PC-3 (cell line): ENCODE measurements at regions not wholly inside any gene's neighbourhood (a gene's known extent, or its start where the extent isn't known, plus 50 kb on each side); places are given as distances from the start of the nearest gene placed in this dataset.
"Not testable (repeated sequence)": the region's sequence is repeated elsewhere in the genome, so short reads cannot be mapped to it uniquely, and the experiment has no call there.

ENCODE experiments used
- ATAC-seq: fragments of 200-7000 bp; cut with Tn5 transposase; 2 replicates; pipeline ENCODE4 v1.9.1; 2020; ENCODE audit warnings: mild to moderate bottlenecking, moderate library complexity
- BruUV-seq: library from RNA; stranded (reverse); fragments of 400-500 nt; replicated peaks from 2 replicates; lab custom pipeline; 2021; lab: Mats Ljungman, UMichigan
- CTCF ChIA-PET: fragments of 300-600 bp; sonication (Branson Sonifier 250); formaldehyde crosslinking; loops from one replicate; lab custom pipeline; 2022; ENCODE audit warnings: antibody characterized with exemption; lab: Charles Lee
- POLR2A ChIA-PET: fragments of 300-600 bp; sonication (Branson Sonifier 250); formaldehyde crosslinking; loops from one replicate; lab custom pipeline; 2022; ENCODE audit warnings: antibody characterized with exemption; ENCODE audit not compliant: unreplicated experiment; lab: Charles Lee
- DNase-seq: peaks from one replicate; pipeline ENCODE4 v3.0.0-alpha.2; 2015
- H2AFZ ChIP-seq: fragments of 300-600 bp; sonication (generic); 2 replicates; pipeline ENCODE4 v1.6.0; 2016; ENCODE audit warnings: antibody characterized with exemption, low read length
- H3F3A ChIP-seq: fragments of 300-600 bp; sonication (generic); one replicate; pipeline ENCODE4 v1.6.0; 2017; ENCODE audit warnings: antibody characterized with exemption, low read length, control low read depth, mild to moderate bottlenecking; ENCODE audit not compliant: unreplicated experiment
- H3K27ac ChIP-seq: fragments of 300-600 bp; sonication (generic); 2 replicates; pipeline ENCODE4 v1.5.1; 2016; ENCODE audit warnings: mild to moderate bottlenecking, low read length
- H3K27me3 ChIP-seq: fragments of 300-600 bp; sonication (generic); 2 replicates; pipeline ENCODE4 v1.6.1; 2016; ENCODE audit warnings: low read length, mixed read lengths
- H3K36me3 ChIP-seq: fragments of 300-600 bp; sonication (generic); 2 replicates; pipeline ENCODE4 v1.6.1; 2016; ENCODE audit warnings: low read depth, mixed run types, low read length, mixed read lengths
- H3K4me1 ChIP-seq: fragments of 300-600 bp; sonication (generic); 2 replicates; pipeline ENCODE4 v1.5.1; 2016; ENCODE audit warnings: low read length; ENCODE audit not compliant: insufficient read depth
- H3K4me2 ChIP-seq: fragments of 300-600 bp; sonication (generic); 2 replicates; pipeline ENCODE4 v1.6.0; 2016; ENCODE audit warnings: low read length
- H3K4me3 ChIP-seq: fragments of 300-600 bp; sonication (generic); 2 replicates; pipeline ENCODE4 v1.5.1; 2016; ENCODE audit warnings: mild to moderate bottlenecking, low read length, mixed read lengths
- H3K79me2 ChIP-seq: fragments of 300-600 bp; sonication (generic); 2 replicates; pipeline ENCODE4 v1.6.1; 2017; ENCODE audit warnings: low read length, mixed read lengths
- H3K9ac ChIP-seq: fragments of 300-600 bp; sonication (generic); 2 replicates; pipeline ENCODE4 v1.6.0; 2016; ENCODE audit warnings: mild to moderate bottlenecking, low read length
- H3K9me2 ChIP-seq: fragments of 300-600 bp; sonication (generic); replicated peaks from 2 replicates; pipeline ENCODE4 v1.6.1; 2016; ENCODE audit warnings: mixed run types, low read length, mixed read lengths
- H3K9me3 ChIP-seq: fragments of 300-600 bp; sonication (generic); 2 replicates; pipeline ENCODE4 v1.6.1; 2016; ENCODE audit warnings: low read length, mixed read lengths
- H4K20me1 ChIP-seq: fragments of 300-600 bp; sonication (generic); 2 replicates; pipeline ENCODE4 v1.6.1; 2016; ENCODE audit warnings: low read length, mixed read lengths
- CTCF ChIP-seq: fragments of 300-600 bp; sonication (generic); conservative IDR thresholded peaks from 2 replicates; pipeline ENCODE4 v1.5.1; 2017; ENCODE audit warnings: antibody characterized with exemption, low read depth, mild to moderate bottlenecking, low read length
- EZH2 ChIP-seq: fragments of 300-600 bp; sonication (generic); IDR thresholded peaks from one replicate; pipeline ENCODE4 v1.6.1; 2017; ENCODE audit warnings: antibody characterized with exemption, mild to moderate bottlenecking, low read length; ENCODE audit not compliant: unreplicated experiment
- EZH2phosphoT487 ChIP-seq: fragments of 300-600 bp; sonication (generic); IDR thresholded peaks from 2 replicates; pipeline ENCODE4 v1.6.1; 2018; ENCODE audit warnings: mild to moderate bottlenecking, antibody characterized with exemption, low read length, borderline replicate concordance
- intact Hi-C: fragments of 100-400 bp; cut with micrococcal nuclease; formaldehyde crosslinking; loops from 2 replicates; pipeline ENCODE4 v1.9.0; 2023

- no peaks in the 10 kb centered on the region for H3K4me1 ChIP-seq
- H3K79me2 ChIP-seq: no peaks in the 10 kb centered on the region
- no peaks in the 10 kb centered on the region; the same call in 1 of the 2 replicates for H3K36me3 ChIP-seq
- no TSS peak for BruUV-seq
- no peak for TF ChIP-seq EZH2phosphoT487
- TF ChIP-seq CTCF: no peak
- TF ChIP-seq EZH2: no peak
- CTCF ChIA-PET: no interaction called here
- POLR2A ChIA-PET: no interaction called here
- ATAC-seq (no peak), DNase-seq (no peak)
- H3K9me2 ChIP-seq: no peaks in the 10 kb centered on the region
- no peak overlapping the region for H3K9ac ChIP-seq
- H2AFZ ChIP-seq: no peak overlapping the region
- H3F3A ChIP-seq: no peaks in the 10 kb centered on the region
- no peaks in the 10 kb centered on the region for H3K27me3 ChIP-seq
- H3K27ac ChIP-seq: no peak overlapping the region
- intact Hi-C loops: no loop called here
- H3K4me2 ChIP-seq: no peak overlapping the region
- peaks cover 10% of the 10 kb centered on the region for H3K9me3 ChIP-seq
- no peaks in the 10 kb centered on the region for H4K20me1 ChIP-seq
- no peak overlapping the region for H3K4me3 ChIP-seq
Observed at GRCh38 chr4:141480950-141481349, 155.4 kb upstream of the IL15 start.

GRCh38 chr4:141484298-141484697 is 152.1 kb upstream of the IL15 start:
- H3K9ac ChIP-seq, intact Hi-C loops, H4K20me1 ChIP-seq, ATAC-seq, H3F3A ChIP-seq, H3K4me2 ChIP-seq, H3K9me2 ChIP-seq, POLR2A ChIA-PET, H3K27me3 ChIP-seq, CTCF ChIA-PET, H3K79me2 ChIP-seq, DNase-seq, H2AFZ ChIP-seq, H3K4me3 ChIP-seq, BruUV-seq, H3K27ac ChIP-seq, H3K36me3 ChIP-seq: not testable (repeated sequence)
- Histone ChIP-seq H3K4me1 (peaks cover 12% of the 10 kb centered on the region), H3K9me3 (peaks cover 10% of the 10 kb centered on the region)

- CTCF ChIA-PET: no interaction called here
- Histone ChIP-seq H3K4me1 (peaks cover 12% of the 10 kb centered on the region), H3K79me2 (no peaks in the 10 kb centered on the region), H3K4me2 (peak overlapping the region; percentile 23), H4K20me1 (no peaks in the 10 kb centered on the region), H3K9me2 (no peaks in the 10 kb centered on the region), H2AFZ (peak overlapping the region; percentile 39; the same call in 1 of the 2 replicates), H3K27me3 (no peaks in the 10 kb centered on the region), H3K36me3 (no peaks in the 10 kb centered on the region), H3K9ac (no peak overlapping the region), H3K9me3 (no peaks in the 10 kb centered on the region; the same call in 1 of the 2 replicates), H3K27ac (peak overlapping the region; percentile 27), H3K4me3 (no peak overlapping the region), H3F3A (no peaks in the 10 kb centered on the region)
- DNase-seq (peak; percentile 87), ATAC-seq (peak; percentile 70)
- no TSS peak for BruUV-seq
- POLR2A ChIA-PET: no interaction called here
- intact Hi-C loops: no loop called here
- TF ChIP-seq CTCF: no peak
- TF ChIP-seq EZH2phosphoT487: no peak
- no peak for TF ChIP-seq EZH2
Observed at GRCh38 chr4:141486375-141486997, 149.9 kb upstream of the IL15 start.
